K562 (cell line): ENCODE measurements at regions not wholly inside any gene's neighbourhood (a gene's known extent, or its start where the extent isn't known, plus 50 kb on each side); places are given as distances from the start of the nearest gene placed in this dataset.

Experiments used
- EHMT2 ChIP-seq: fragments of 450-650 bp; IDR thresholded peaks from 2 replicates; pipeline ENCODE4 v1.6.1; 2018; ENCODE audit warnings: antibody characterized with exemption
- EZH2 ChIP-seq: IDR thresholded peaks from 2 replicates; pipeline ENCODE4 v1.6.1; 2012; ENCODE audit warnings: low read depth, mild to moderate bottlenecking, inconsistent platforms, low read length, borderline replicate concordance
- GATAD2A ChIP-seq: fragments of 450-650 bp; IDR thresholded peaks from 2 replicates; pipeline ENCODE4 v1.6.1; 2017
- NCOA2 ChIP-seq, 2 experiments: fragments of 450-650 bp; IDR thresholded peaks; 2 replicates each; pipeline ENCODE4 v1.6.1; 2018; ENCODE audit warnings: mild to moderate bottlenecking in 2 of 2, moderate library complexity in 1 of 2; ENCODE audit not compliant: partially characterized antibody in 2 of 2
- POLR2AphosphoS5 ChIP-seq: IDR thresholded peaks from 2 replicates; pipeline ENCODE4 v1.6.1; 2011; ENCODE audit warnings: mild to moderate bottlenecking, low read depth, low read length, moderate library complexity; ENCODE audit not compliant: control insufficient read depth, insufficient read depth
- PREB ChIP-seq: sonication (generic); formaldehyde crosslinking; IDR thresholded peaks from 2 replicates; pipeline ENCODE4 v1.8.1; 2023; ENCODE audit warnings: mild to moderate bottlenecking, missing genetic modification reagents
- RERE ChIP-seq: sonication (generic); formaldehyde crosslinking; IDR thresholded peaks from 2 replicates; pipeline ENCODE4 v1.8.0; 2023; ENCODE audit warnings: missing genetic modification reagents, mild to moderate bottlenecking, borderline replicate concordance
- SREBF1 ChIP-seq: fragments of 150-350 bp; IDR thresholded peaks from 2 replicates; pipeline ENCODE4 v1.6.1; 2014; ENCODE audit warnings: antibody characterized with exemption, low read depth, low read length, borderline replicate concordance
- ZNF134 ChIP-seq: fragments of 250-450 bp; sonication (Bioruptor Pico); conservative IDR thresholded peaks from 2 replicates; pipeline ENCODE4 v1.4.0; 2020
- ZNF318 ChIP-seq, 2 experiments: fragments of 450-650 bp; IDR thresholded peaks; 2 replicates each; pipeline ENCODE4 v1.6.1; 2016; ENCODE audit warnings: mild to moderate bottlenecking in 2 of 2, borderline replicate concordance in 1 of 2, low read depth in 1 of 2, moderate library complexity in 1 of 2

GRCh38 chr15:92289733-92290132, 103.9 kb upstream of the ST8SIA2 start (continued):
- TF ChIP-seq RERE (no peak), POLR2AphosphoS5 (no peak), EHMT2 (no peak), ZNF318 (IDR thresholded peaks at IDR 0.05; ENCODE audit: borderline replicate concordance in 1 of 2, low read depth in 1 of 2) (no peak), ZNF134 (CRISPR knock-in tag) (no peak), PREB (no peak), SREBF1 (no peak), NCOA2 (IDR thresholded peaks at IDR 0.05; ENCODE audit: partially characterized antibody in 2 of 2) (no peak), GATAD2A (no peak), EZH2 (no peak)
